ENCODE measurements at regions not wholly inside any gene's neighbourhood (a gene's known extent, or its start where the extent isn't known, plus 50 kb on each side); places are given as distances from the start of the nearest gene placed in this dataset.
"Not testable (repeated sequence)": the region's sequence is repeated elsewhere in the genome, so short reads cannot be mapped to it uniquely, and the experiment has no call there.

GRCh38 chr14:46147452-46147851, 504.1 kb downstream of the RPL10L start:
- FAIRE-seq (no peak), DNase-seq (no peak)
- Histone ChIP-seq H3K27ac (ENCODE audit: low read depth in 1 of 3, low read length in 2 of 3) (no peak overlapping the region), H3K4me1 (ENCODE audit: control insufficient read depth in 3 of 3, insufficient read depth in 2 of 3, low read depth in 1 of 3, low read length in 2 of 3) (no peaks in the 10 kb centered on the region), H3K36me3 (ENCODE audit: control insufficient read depth in 3 of 3, insufficient read depth in 2 of 3, low read depth in 1 of 3, low read length in 3 of 3) (no peaks in the 10 kb centered on the region), H3K9me3 (ENCODE audit: control insufficient read depth in 2 of 2, insufficient read depth in 1 of 2, low read depth in 1 of 2, low read length in 1 of 2) (no peaks in the 10 kb centered on the region), H3K27me3 (ENCODE audit: control insufficient read depth in 3 of 3, insufficient read depth in 3 of 3, low read length in 3 of 3) (no peaks in the 10 kb centered on the region), H3K4me3 (ENCODE audit: low read depth in 1 of 3, low read length in 3 of 3) (no peak overlapping the region)

GRCh38 chr14:46147024-46147423, 504.6 kb downstream of the RPL10L start:
- no peak for FAIRE-seq
- 27 to 63% (median 41%) methylated on average over 1 of the region's 1 CpG for WGBS, 3 donors
- no peak for DNase-seq

GRCh38 chr14:46140445-46140844, 511.1 kb downstream of the RPL10L start:
- H3K36me3 ChIP-seq (ENCODE audit: control insufficient read depth in 3 of 3, insufficient read depth in 2 of 3, low read depth in 1 of 3, low read length in 3 of 3), result no peaks in the 10 kb centered on the region
- H3K9me3 ChIP-seq (ENCODE audit: control insufficient read depth in 2 of 2, insufficient read depth in 1 of 2, low read depth in 1 of 2, low read length in 1 of 2), result no peaks in the 10 kb centered on the region
- DNase-seq (no peak), FAIRE-seq (no peak)
- H3K27ac ChIP-seq (ENCODE audit: low read depth in 1 of 3, low read length in 2 of 3), result no peak overlapping the region
- no peak overlapping the region for H3K4me3 ChIP-seq (ENCODE audit: low read depth in 1 of 3, low read length in 3 of 3)
- H3K27me3 ChIP-seq (ENCODE audit: control insufficient read depth in 3 of 3, insufficient read depth in 3 of 3, low read length in 3 of 3), result no peaks in the 10 kb centered on the region
- WGBS, 3 donors, result 56 to 72% (median 57%) methylated on average over 2 of the region's 2 CpGs
- H3K4me1 ChIP-seq (ENCODE audit: control insufficient read depth in 3 of 3, insufficient read depth in 2 of 3, low read depth in 1 of 3, low read length in 2 of 3), result no peaks in the 10 kb centered on the region

More at GRCh38 chr14:46147024-46147423, 504.6 kb downstream of the RPL10L start:
- Histone ChIP-seq H3K4me3 (ENCODE audit: low read depth in 1 of 3, low read length in 3 of 3) (no peak overlapping the region), H3K9me3 (ENCODE audit: control insufficient read depth in 2 of 2, insufficient read depth in 1 of 2, low read depth in 1 of 2, low read length in 1 of 2) (no peaks in the 10 kb centered on the region), H3K36me3 (ENCODE audit: control insufficient read depth in 3 of 3, insufficient read depth in 2 of 3, low read depth in 1 of 3, low read length in 3 of 3) (no peaks in the 10 kb centered on the region), H3K4me1 (ENCODE audit: control insufficient read depth in 3 of 3, insufficient read depth in 2 of 3, low read depth in 1 of 3, low read length in 2 of 3) (no peaks in the 10 kb centered on the region), H3K27me3 (ENCODE audit: control insufficient read depth in 3 of 3, insufficient read depth in 3 of 3, low read length in 3 of 3) (no peaks in the 10 kb centered on the region), H3K27ac (ENCODE audit: low read depth in 1 of 3, low read length in 2 of 3) (no peak overlapping the region)

DNA sequence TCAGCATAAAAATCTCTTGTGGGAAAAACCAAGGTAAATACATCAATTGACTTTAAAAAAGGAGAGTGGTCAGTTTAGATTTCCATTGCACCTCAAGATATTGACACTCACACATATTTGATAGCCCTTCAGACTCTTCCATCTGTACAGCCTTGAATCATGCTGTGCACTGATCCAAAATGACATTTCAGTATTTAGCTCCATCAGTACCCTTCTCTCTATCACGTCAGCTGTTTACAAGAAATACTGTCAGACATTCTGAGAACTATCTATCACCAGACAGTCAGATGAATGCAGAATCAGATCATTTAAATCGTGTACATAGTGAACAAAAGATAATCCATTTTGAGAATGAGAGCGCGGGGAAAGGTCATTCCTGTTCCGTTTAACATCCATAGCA, 511.9 kb downstream of the RPL10L start:
- Histone ChIP-seq H3K4me3 (ENCODE audit: low read depth in 1 of 3, low read length in 3 of 3) (no peak overlapping the region), H3K9me3 (ENCODE audit: control insufficient read depth in 2 of 2, insufficient read depth in 1 of 2, low read depth in 1 of 2, low read length in 1 of 2) (no peaks in the 10 kb centered on the region), H3K36me3 (ENCODE audit: control insufficient read depth in 3 of 3, insufficient read depth in 2 of 3, low read depth in 1 of 3, low read length in 3 of 3) (no peaks in the 10 kb centered on the region), H3K27ac (ENCODE audit: low read depth in 1 of 3, low read length in 2 of 3) (no peak overlapping the region), H3K4me1 (ENCODE audit: control insufficient read depth in 3 of 3, insufficient read depth in 2 of 3, low read depth in 1 of 3, low read length in 2 of 3) (no peaks in the 10 kb centered on the region), H3K27me3 (ENCODE audit: control insufficient read depth in 3 of 3, insufficient read depth in 3 of 3, low read length in 3 of 3) (no peaks in the 10 kb centered on the region)
- 70 to 77% (median 76%) methylated on average over 5 of the region's 5 CpGs for WGBS, 3 donors
- no peak for DNase-seq
- no peak for FAIRE-seq

GRCh38 chr14:46137786-46138185, 513.8 kb downstream of the RPL10L start:
- Histone ChIP-seq H3K36me3 (ENCODE audit: control insufficient read depth in 3 of 3, insufficient read depth in 2 of 3, low read depth in 1 of 3, low read length in 3 of 3) (no peaks in the 10 kb centered on the region), H3K4me1 (ENCODE audit: control insufficient read depth in 3 of 3, insufficient read depth in 2 of 3, low read depth in 1 of 3, low read length in 2 of 3) (no peaks in the 10 kb centered on the region), H3K27ac (ENCODE audit: low read depth in 1 of 3, low read length in 2 of 3) (no peak overlapping the region), H3K27me3 (ENCODE audit: control insufficient read depth in 3 of 3, insufficient read depth in 3 of 3, low read length in 3 of 3) (no peaks in the 10 kb centered on the region), H3K9me3 (ENCODE audit: control insufficient read depth in 2 of 2, insufficient read depth in 1 of 2, low read depth in 1 of 2, low read length in 1 of 2) (no peaks in the 10 kb centered on the region), H3K4me3 (ENCODE audit: low read depth in 1 of 3, low read length in 3 of 3) (no peak overlapping the region)
- no peak for DNase-seq
- FAIRE-seq, result no peak

DNA sequence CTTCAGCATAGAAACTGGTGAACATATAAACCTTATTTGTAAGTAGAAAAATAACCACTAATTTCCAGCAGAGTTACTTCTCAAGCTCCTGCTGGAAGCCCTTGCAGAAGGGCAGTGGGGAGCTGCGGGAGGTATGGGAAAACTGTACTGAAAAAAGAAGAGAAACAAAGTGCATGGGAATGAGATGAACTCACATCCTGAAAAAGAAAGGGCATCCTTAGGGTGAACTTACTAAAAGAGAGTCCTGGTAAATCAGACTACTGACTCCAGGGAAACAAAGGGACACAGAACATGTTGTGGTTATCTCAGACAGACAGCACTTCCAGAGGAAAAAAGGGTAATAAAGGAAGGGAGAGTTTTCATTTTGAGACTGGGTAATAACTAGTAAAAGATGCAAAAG, 515.1 kb downstream of the RPL10L start:
- DNase-seq (no peak), FAIRE-seq (no peak)
- no peaks in the 10 kb centered on the region for H3K9me3 ChIP-seq (ENCODE audit: control insufficient read depth in 2 of 2, insufficient read depth in 1 of 2, low read depth in 1 of 2, low read length in 1 of 2)
- H3K4me1 ChIP-seq (ENCODE audit: control insufficient read depth in 3 of 3, insufficient read depth in 2 of 3, low read depth in 1 of 3, low read length in 2 of 3), result no peaks in the 10 kb centered on the region
- no peak overlapping the region for H3K27ac ChIP-seq (ENCODE audit: low read depth in 1 of 3, low read length in 2 of 3)
- no peak overlapping the region for H3K4me3 ChIP-seq (ENCODE audit: low read depth in 1 of 3, low read length in 3 of 3)
- H3K36me3 ChIP-seq (ENCODE audit: control insufficient read depth in 3 of 3, insufficient read depth in 2 of 3, low read depth in 1 of 3, low read length in 3 of 3), result no peaks in the 10 kb centered on the region
- WGBS, 3 donors, result 77 to 96% (median 79%) methylated on average over 1 of the region's 1 CpG
- H3K27me3 ChIP-seq (ENCODE audit: control insufficient read depth in 3 of 3, insufficient read depth in 3 of 3, low read length in 3 of 3), result no peaks in the 10 kb centered on the region

DNA sequence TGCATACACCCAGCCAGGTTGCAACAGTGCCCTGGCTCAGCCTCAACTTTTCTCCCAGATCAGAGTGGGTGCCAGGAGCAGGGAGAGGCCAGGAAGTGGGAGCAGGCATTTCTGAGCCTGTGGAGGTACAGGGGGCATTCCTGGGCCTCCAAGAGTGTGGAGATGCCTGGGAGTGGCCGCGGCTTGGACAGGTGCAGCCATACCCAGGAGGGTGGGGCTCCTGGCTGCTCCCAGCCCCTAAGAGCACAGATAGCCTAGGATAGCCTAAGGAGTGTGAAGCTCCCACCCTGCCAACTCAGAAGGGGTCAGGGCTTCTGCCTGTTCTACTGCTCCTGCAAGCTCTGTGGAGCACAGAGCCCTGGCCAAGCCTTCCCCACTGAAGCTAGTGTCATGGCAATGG, 543.4 kb downstream of the RPL10L start:
- Histone ChIP-seq H3K36me3 (ENCODE audit: control insufficient read depth in 3 of 3, insufficient read depth in 2 of 3, low read depth in 1 of 3, low read length in 3 of 3) (no peaks in the 10 kb centered on the region), H3K27ac (ENCODE audit: low read depth in 1 of 3, low read length in 2 of 3) (no peak overlapping the region), H3K27me3 (ENCODE audit: control insufficient read depth in 3 of 3, insufficient read depth in 3 of 3, low read length in 3 of 3) (no peaks in the 10 kb centered on the region), H3K4me3 (ENCODE audit: low read depth in 1 of 3, low read length in 3 of 3) (no peak overlapping the region), H3K4me1 (ENCODE audit: control insufficient read depth in 3 of 3, insufficient read depth in 2 of 3, low read depth in 1 of 3, low read length in 2 of 3) (no peaks in the 10 kb centered on the region), H3K9me3 (ENCODE audit: control insufficient read depth in 2 of 2, insufficient read depth in 1 of 2, low read depth in 1 of 2, low read length in 1 of 2) (peaks cover 1 to 46% of the 10 kb centered on the region in 2 donors)
- FAIRE-seq (no peak), DNase-seq (no peak)
- WGBS, 3 donors, result 75 to 96% (median 89%) methylated on average over 2 of the region's 2 CpGs

DNA sequence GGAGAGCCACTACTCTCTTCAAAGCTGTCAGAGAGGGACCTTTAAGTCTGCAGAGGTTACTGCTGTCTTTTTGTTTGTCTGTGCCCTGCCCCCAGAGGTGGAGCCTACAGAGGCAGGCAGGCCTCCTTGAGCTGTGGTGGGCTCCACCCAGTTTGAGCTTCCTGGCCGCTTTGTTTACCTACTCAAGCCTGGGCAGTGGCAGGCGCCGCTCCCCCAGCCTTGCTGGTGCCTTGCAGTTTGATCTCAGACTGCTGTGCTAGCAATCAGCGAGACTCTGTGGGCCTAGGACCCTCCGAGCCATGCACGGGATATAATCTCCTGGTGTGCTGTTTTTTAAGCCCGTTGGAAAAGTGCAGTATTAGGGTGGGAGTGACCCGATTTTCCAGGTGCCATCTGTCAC, 550.7 kb downstream of the RPL10L start:
- WGBS, 3 donors, result 82 to 89% (median 84%) methylated on average over 7 to 8 of the region's 8 CpGs
- DNase-seq; FAIRE-seq; H3K27ac ChIP-seq (ENCODE audit: low read depth in 1 of 3, low read length in 2 of 3); H3K4me3 ChIP-seq (ENCODE audit: low read depth in 1 of 3, low read length in 3 of 3); H3K4me1 ChIP-seq (ENCODE audit: control insufficient read depth in 3 of 3, insufficient read depth in 2 of 3, low read depth in 1 of 3, low read length in 2 of 3); H3K9me3 ChIP-seq (ENCODE audit: control insufficient read depth in 2 of 2, insufficient read depth in 1 of 2, low read depth in 1 of 2, low read length in 1 of 2); H3K27me3 ChIP-seq (ENCODE audit: control insufficient read depth in 3 of 3, insufficient read depth in 3 of 3, low read length in 3 of 3); H3K36me3 ChIP-seq (ENCODE audit: control insufficient read depth in 3 of 3, insufficient read depth in 2 of 3, low read depth in 1 of 3, low read length in 3 of 3): not testable (repeated sequence)

GRCh38 chr14:46091819-46092218, 559.8 kb downstream of the RPL10L start:
- DNase-seq (no peak), FAIRE-seq (no peak)
- H3K27me3 ChIP-seq (ENCODE audit: control insufficient read depth in 3 of 3, insufficient read depth in 3 of 3, low read length in 3 of 3), result no peaks in the 10 kb centered on the region
- no peaks in the 10 kb centered on the region for H3K36me3 ChIP-seq (ENCODE audit: control insufficient read depth in 3 of 3, insufficient read depth in 2 of 3, low read depth in 1 of 3, low read length in 3 of 3)
- H3K4me1 ChIP-seq (ENCODE audit: control insufficient read depth in 3 of 3, insufficient read depth in 2 of 3, low read depth in 1 of 3, low read length in 2 of 3), result no peaks in the 10 kb centered on the region
- peaks cover 0 to 3% of the 10 kb centered on the region in 2 donors for H3K9me3 ChIP-seq (ENCODE audit: control insufficient read depth in 2 of 2, insufficient read depth in 1 of 2, low read depth in 1 of 2, low read length in 1 of 2)
- 72 to 81% (median 78%) methylated on average over 3 of the region's 3 CpGs for WGBS, 3 donors
- H3K27ac ChIP-seq (ENCODE audit: low read depth in 1 of 3, low read length in 2 of 3), result no peak overlapping the region
- H3K4me3 ChIP-seq (ENCODE audit: low read depth in 1 of 3, low read length in 3 of 3), result no peak overlapping the region

Measured in small intestine (tissue), 7 donors.